Adrenal gland (tissue), 5 donors: ENCODE measurements at regions not wholly inside any gene's neighbourhood (a gene's known extent, or its start where the extent isn't known, plus 50 kb on each side); places are given as distances from the start of the nearest gene placed in this dataset.

Source experiments
- POLR2A ChIP-seq, 2 donors: fragments of 450-650 bp; IDR thresholded peaks; one replicate each; pipeline ENCODE4 v1.6.1; 2017; ENCODE audit warnings: antibody characterized with exemption in 2 of 2, mild to moderate bottlenecking in 2 of 2, moderate library complexity in 1 of 2
- TF ChIP-seq, protein P1 (sequence below), 6 experiments: fragments of 450-650 bp in 4 of 6; fragments of 200-600 bp in 2 of 6; sonication (generic) in 1 of 6; IDR thresholded peaks; 1 replicate in 5 of 6; 2 replicates in 1 of 6; pipeline versions ENCODE4 v1.5.1 to v1.8.0; 2016 to 2021; ENCODE audit warnings: antibody characterized with exemption in 6 of 6, mild to moderate bottlenecking in 2 of 6, moderate library complexity in 1 of 6
- donor health status: DM: no; HTN: no; CAD: no.

DNA sequence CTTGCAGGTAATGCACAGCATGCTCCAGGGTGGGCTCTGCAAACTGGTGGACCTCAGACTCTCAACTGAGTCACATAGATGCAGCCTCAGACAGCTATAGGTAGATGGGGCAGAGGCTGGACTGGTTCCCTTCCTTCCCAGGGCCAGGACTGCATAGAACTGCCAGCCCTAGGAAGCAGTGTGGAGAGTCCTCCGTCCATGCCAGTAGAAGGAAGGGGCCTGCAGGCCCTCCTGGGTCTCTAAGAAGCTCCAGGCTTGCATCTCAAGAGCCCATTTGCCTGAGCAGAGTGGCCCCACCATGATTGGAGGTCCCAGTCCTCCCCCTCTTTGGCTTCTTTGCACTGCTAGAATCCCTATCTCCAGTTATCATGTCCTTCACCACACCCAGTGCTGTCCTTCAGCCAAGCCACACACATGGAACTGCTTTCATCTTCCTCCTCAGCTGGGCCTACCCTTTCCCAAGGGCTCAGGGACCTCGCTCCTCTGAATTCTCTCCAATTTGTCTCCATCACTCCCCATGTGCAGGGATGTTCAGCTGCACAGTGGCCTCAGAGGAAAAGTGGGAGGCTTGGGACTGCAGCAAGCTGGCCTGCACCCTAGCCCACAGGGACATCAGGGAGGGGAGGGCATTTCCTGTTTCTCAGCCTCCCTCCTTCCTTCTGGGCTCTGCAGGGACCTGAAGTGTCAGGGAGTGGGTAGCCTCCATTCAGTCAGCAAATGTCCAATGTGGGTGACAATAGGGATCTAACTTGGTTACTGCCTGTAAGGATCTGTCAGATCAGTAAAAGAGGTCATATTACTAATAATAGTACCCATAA lies 146.0 kb downstream of the PJA1 start:
- TF ChIP-seq, protein P1, sequence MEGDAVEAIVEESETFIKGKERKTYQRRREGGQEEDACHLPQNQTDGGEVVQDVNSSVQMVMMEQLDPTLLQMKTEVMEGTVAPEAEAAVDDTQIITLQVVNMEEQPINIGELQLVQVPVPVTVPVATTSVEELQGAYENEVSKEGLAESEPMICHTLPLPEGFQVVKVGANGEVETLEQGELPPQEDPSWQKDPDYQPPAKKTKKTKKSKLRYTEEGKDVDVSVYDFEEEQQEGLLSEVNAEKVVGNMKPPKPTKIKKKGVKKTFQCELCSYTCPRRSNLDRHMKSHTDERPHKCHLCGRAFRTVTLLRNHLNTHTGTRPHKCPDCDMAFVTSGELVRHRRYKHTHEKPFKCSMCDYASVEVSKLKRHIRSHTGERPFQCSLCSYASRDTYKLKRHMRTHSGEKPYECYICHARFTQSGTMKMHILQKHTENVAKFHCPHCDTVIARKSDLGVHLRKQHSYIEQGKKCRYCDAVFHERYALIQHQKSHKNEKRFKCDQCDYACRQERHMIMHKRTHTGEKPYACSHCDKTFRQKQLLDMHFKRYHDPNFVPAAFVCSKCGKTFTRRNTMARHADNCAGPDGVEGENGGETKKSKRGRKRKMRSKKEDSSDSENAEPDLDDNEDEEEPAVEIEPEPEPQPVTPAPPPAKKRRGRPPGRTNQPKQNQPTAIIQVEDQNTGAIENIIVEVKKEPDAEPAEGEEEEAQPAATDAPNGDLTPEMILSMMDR (IDR thresholded peaks at IDR 0.05), result no peak
- no peak for TF ChIP-seq POLR2A (IDR thresholded peaks at IDR 0.05)
